Activated CD4-positive, alpha-beta T cell treated with anti-CD3 and anti-CD28 coated beads, Interleukin-2, amount 50 U/mL, for 4 hours (primary cell): ENCODE measurements at regions not wholly inside any gene's neighbourhood (a gene's known extent, or its start where the extent isn't known, plus 50 kb on each side); places are given as distances from the start of the nearest gene placed in this dataset.
"Not testable (repeated sequence)": the region's sequence is repeated elsewhere in the genome, so short reads cannot be mapped to it uniquely, and the experiment has no call there.

Experiments
- DNase-seq, 2 experiments: peaks; one replicate each; pipeline ENCODE4 v3.0.0-alpha.2; 2020

GRCh38 chr5:118603278-118603677, 385.1 kb downstream of the DTWD2 start:
- DNase-seq = no peak

GRCh38 chr5:118598311-118598710, 390.0 kb downstream of the DTWD2 start:
- no peak for DNase-seq

- DNase-seq = no peak
These were observed 390.8 kb downstream of the DTWD2 start for GRCh38 chr5:118597543-118597942.

GRCh38 chr5:118596255-118596654, 392.1 kb downstream of the DTWD2 start:
- no peak for DNase-seq

GRCh38 chr5:118593003-118593328, 395.4 kb downstream of the DTWD2 start:
- no peak for DNase-seq

GRCh38 chr5:118592229-118593002, 395.9 kb downstream of the DTWD2 start:
- DNase-seq = no peak

- no peak for DNase-seq
These were observed 397.5 kb downstream of the DTWD2 start for GRCh38 chr5:118590806-118591205.

- DNase-seq = no peak
These were observed 407.4 kb downstream of the DTWD2 start for GRCh38 chr5:118580949-118581348.

GRCh38 chr5:118578093-118578492, 410.3 kb downstream of the DTWD2 start:
- DNase-seq = no peak

GRCh38 chr5:118577621-118578020, 410.7 kb downstream of the DTWD2 start:
- DNase-seq = no peak

- not testable (repeated sequence) for DNase-seq
These were observed 418.1 kb downstream of the DTWD2 start for GRCh38 chr5:118570276-118570675.

- not testable (repeated sequence) for DNase-seq
These were observed 418.8 kb downstream of the DTWD2 start for GRCh38 chr5:118569596-118569995.

GRCh38 chr5:118565335-118565971, 422.9 kb downstream of the DTWD2 start:
- no peak for DNase-seq

GRCh38 chr5:118561971-118562370, 426.4 kb downstream of the DTWD2 start:
- DNase-seq = no peak

GRCh38 chr5:118561235-118561634, 427.1 kb downstream of the DTWD2 start:
- no peak for DNase-seq

- DNase-seq = no peak
These were observed 429.5 kb downstream of the DTWD2 start for GRCh38 chr5:118558871-118559270.

GRCh38 chr5:118557251-118557661, 431.1 kb downstream of the DTWD2 start:
- DNase-seq = no peak

GRCh38 chr5:118556792-118557191, 431.6 kb downstream of the DTWD2 start:
- DNase-seq = no peak

- no peak for DNase-seq
These were observed 432.6 kb downstream of the DTWD2 start for GRCh38 chr5:118555727-118556126.

- DNase-seq = no peak
These were observed 433.4 kb downstream of the DTWD2 start for GRCh38 chr5:118554981-118555380.

- DNase-seq = no peak
These were observed 434.1 kb downstream of the DTWD2 start for GRCh38 chr5:118554241-118554640.

- DNase-seq = no peak
These were observed 434.7 kb downstream of the DTWD2 start for GRCh38 chr5:118553662-118554061.

- no peak for DNase-seq
These were observed 435.5 kb downstream of the DTWD2 start for GRCh38 chr5:118552731-118553360.

GRCh38 chr5:118552146-118552545, 436.2 kb downstream of the DTWD2 start:
- no peak for DNase-seq
